HG03108 (cell line): ENCODE measurements at regions not wholly inside any gene's neighbourhood (a gene's known extent, or its start where the extent isn't known, plus 50 kb on each side); places are given as distances from the start of the nearest gene placed in this dataset.

ENCODE experiments used
- ATAC-seq: cut with Tn5 transposase; IDR thresholded peaks from one replicate; pipeline ENCODE4 v1.9.1; 2021; ENCODE audit warnings: moderate library complexity; ENCODE audit not compliant: unreplicated experiment

- no peak for ATAC-seq
These were observed 71.3 kb upstream of the SETBP1 start for GRCh38 chr18:44609181-44609941.

GRCh38 chr18:44620812-44621211 is 59.9 kb upstream of the SETBP1 start:
- no peak for ATAC-seq

GRCh38 chr18:44624052-44624451 is 56.6 kb upstream of the SETBP1 start:
- ATAC-seq = no peak

- ATAC-seq = no peak
These were observed 55.3 kb upstream of the SETBP1 start for GRCh38 chr18:44625386-44625785.

- ATAC-seq = no peak
These were observed 54.5 kb upstream of the SETBP1 start for GRCh38 chr18:44626236-44626635.

GRCh38 chr18:44626807-44627206 is 53.9 kb upstream of the SETBP1 start:
- ATAC-seq = no peak

GRCh38 chr18:44627280-44627679 is 53.4 kb upstream of the SETBP1 start:
- no peak for ATAC-seq

- ATAC-seq = no peak
These were observed 51.3 kb upstream of the SETBP1 start for GRCh38 chr18:44629406-44629805.

- ATAC-seq = no peak
These were observed 50.6 kb upstream of the SETBP1 start for GRCh38 chr18:44630118-44630517.
